HepG2 (cell line): ENCODE measurements at regions not wholly inside any gene's neighbourhood (a gene's known extent, or its start where the extent isn't known, plus 50 kb on each side); places are given as distances from the start of the nearest gene placed in this dataset.

Experiments
- ATAC-seq: fragments of 200-7000 bp; cut with Tn5 transposase; 3 replicates; pipeline ENCODE4 v1.9.1; 2020; ENCODE audit warnings: mild to moderate bottlenecking, moderate library complexity
- BruUV-seq: library from RNA; stranded (reverse); fragments of 400-500 nt; replicated peaks from 2 replicates; lab custom pipeline; 2021; lab: Mats Ljungman, UMichigan
- CTCF ChIA-PET: fragments of 300-600 bp; formaldehyde crosslinking; extraction: SDS; loops from one replicate; lab custom pipeline; 2021; ENCODE audit warnings: low total read pairs, inconsistent platforms, low intra/inter-chr PET ratio; lab: Yijun Ruan, JAX
- POLR2A ChIA-PET: fragments of 350-600 bp; sonication (Branson Sonifier 250); formaldehyde crosslinking; loops from one replicate; lab custom pipeline; 2020; ENCODE audit warnings: antibody characterized with exemption, inconsistent platforms; lab: Yijun Ruan, JAX
- DNase-seq: peaks from one replicate; pipeline ENCODE4 v3.0.0-alpha.2; 2015; ENCODE audit warnings: low spot score
- FAIRE-seq: peaks from 3 replicates; lab custom pipeline; 2011; peaks lifted over from hg19 to GRCh38; lab: Jason Lieb, UNC
- H2AFZ ChIP-seq: one replicate; pipeline ENCODE4 v1.6.1; 2011; ENCODE audit warnings: low read length, inconsistent platforms
- H3K27ac ChIP-seq: fragments of 300-600 bp; 3 replicates; pipeline ENCODE4 v1.8.0; 2011; ENCODE audit warnings: mixed run types, mild to moderate bottlenecking, mixed read lengths, low read length, inconsistent platforms; ENCODE audit not compliant: insufficient read depth; ENCODE audit errors: extremely low read length
- H3K27me3 ChIP-seq, 2 experiments: fragments of 200-600 bp in 1 of 2; 2 replicates in 1 of 2; 3 replicates in 1 of 2; pipeline versions ENCODE4 v1.6.0 to v1.8.0; 2011; ENCODE audit warnings: low read length in 2 of 2, mild to moderate bottlenecking in 2 of 2, moderate library complexity in 2 of 2, inconsistent platforms in 1 of 2; ENCODE audit not compliant: insufficient read depth in 2 of 2, control insufficient read depth in 1 of 2
- H3K36me3 ChIP-seq, 2 experiments: fragments of 200-600 bp in 1 of 2; replicated peaks in 1 of 2; 2 replicates in 1 of 2; 3 replicates in 1 of 2; pipeline versions ENCODE4 v1.5.1 to v1.8.0; 2011; ENCODE audit warnings: low read length in 2 of 2, inconsistent platforms in 1 of 2; ENCODE audit not compliant: insufficient read depth in 2 of 2, control insufficient read depth in 1 of 2
- H3K4me1 ChIP-seq: 2 replicates; pipeline ENCODE4 v1.5.1; 2012; ENCODE audit warnings: low read length, inconsistent platforms; ENCODE audit not compliant: insufficient read depth
- H3K4me2 ChIP-seq: 2 replicates; pipeline ENCODE4 v1.6.0; 2011; ENCODE audit warnings: low read depth, low read length, inconsistent platforms
- H3K4me3 ChIP-seq, 3 experiments: fragments of 200-600 bp in 1 of 3; sonication (generic), shearing (Covaris generic) in 1 of 3; replicated peaks in 1 of 3; 2 replicates each; pipeline ENCODE4 v1.5.1; 2011 to 2016; ENCODE audit warnings: low read length in 3 of 3, inconsistent platforms in 2 of 3, low read depth in 2 of 3, mild to moderate bottlenecking in 2 of 3, control low read depth in 1 of 3, mixed read lengths in 1 of 3; ENCODE audit not compliant: insufficient read depth in 1 of 3
- H3K79me2 ChIP-seq: one replicate; pipeline ENCODE4 v1.6.1; 2011; ENCODE audit warnings: low read length, inconsistent platforms; ENCODE audit not compliant: insufficient read depth
- H3K9ac ChIP-seq: 2 replicates; pipeline ENCODE4 v1.6.0; 2011; ENCODE audit warnings: mild to moderate bottlenecking, low read depth, low read length, inconsistent platforms; ENCODE audit not compliant: insufficient read depth
- H3K9me3 ChIP-seq: 2 replicates; pipeline ENCODE4 v1.5.1; 2012; ENCODE audit warnings: mild to moderate bottlenecking, low read length
- H4K20me1 ChIP-seq: 2 replicates; pipeline ENCODE4 v1.6.0; 2011; ENCODE audit warnings: inconsistent platforms, mild to moderate bottlenecking, low read length, moderate library complexity; ENCODE audit not compliant: insufficient read depth
- BRCA1 ChIP-seq: sonication (generic); formaldehyde crosslinking; IDR thresholded peaks from 2 replicates; pipeline ENCODE4 v1.4.0; 2020; ENCODE audit warnings: missing genetic modification reagents
- CENPT ChIP-seq: sonication (generic); formaldehyde crosslinking; IDR thresholded peaks from 2 replicates; pipeline ENCODE4 v1.8.0; 2022; ENCODE audit warnings: low read depth, mild to moderate bottlenecking, moderate library complexity, missing genetic modification reagents
- GFI1 ChIP-seq: sonication (generic); formaldehyde crosslinking; IDR thresholded peaks from 2 replicates; pipeline ENCODE4 v1.5.0; 2020; ENCODE audit warnings: missing genetic modification reagents, mild to moderate bottlenecking, borderline replicate concordance
- MAF1 ChIP-seq: sonication (generic); formaldehyde crosslinking; IDR thresholded peaks from 2 replicates; pipeline ENCODE4 v1.5.0; 2020; ENCODE audit warnings: missing genetic modification reagents, borderline replicate concordance
- MLLT10 ChIP-seq: sonication (generic); formaldehyde crosslinking; IDR thresholded peaks from 2 replicates; pipeline ENCODE4 v1.4.0; 2020; ENCODE audit warnings: missing genetic modification reagents
- ZBTB37 ChIP-seq: sonication (generic); formaldehyde crosslinking; IDR thresholded peaks from 2 replicates; pipeline ENCODE4 v1.4.0; 2020; ENCODE audit warnings: mild to moderate bottlenecking, missing genetic modification reagents
- ZNF746 ChIP-seq: sonication (generic); formaldehyde crosslinking; IDR thresholded peaks from 2 replicates; pipeline ENCODE4 v1.8.0; 2022; ENCODE audit warnings: mild to moderate bottlenecking, missing genetic modification reagents
- ZNF790 ChIP-seq: sonication (generic); formaldehyde crosslinking; IDR thresholded peaks from 2 replicates; pipeline ENCODE4 v1.8.0; 2022; ENCODE audit warnings: missing genetic modification reagents, mild to moderate bottlenecking, borderline replicate concordance
- WGBS: methylation state at CpG from one replicate; pipeline ENCODE4 v1.1.6; 2017; ENCODE audit warnings: low lambda C conversion rate; 5-methylcytosine and 5-hydroxymethylcytosine counted together
- in situ Hi-C: cut with HindIII; loops from 2 replicates; pipeline ENCODE4 v1.10.0; 2017; ENCODE audit warnings: low pct_unique_long_range_greater_than_20kb; ENCODE audit not compliant: extremely low pct_ligation_motif_present
- intact Hi-C: fragments of 100-400 bp; cut with micrococcal nuclease; formaldehyde crosslinking; loops from one replicate; pipeline ENCODE4 v1.10.0; 2022; ENCODE audit not compliant: unreplicated experiment

- TF ChIP-seq MAF1 (CRISPR knock-in tag), result no peak
- no peak for TF ChIP-seq ZNF790 (CRISPR knock-in tag)
- no peak for TF ChIP-seq CENPT (CRISPR knock-in tag)
Measured at GRCh38 chr2:108074946-108075345, 88.6 kb downstream of the SLC5A7 start (continued).

GRCh38 chr2:108076527-108076926 lies 90.2 kb downstream of the SLC5A7 start:
- ATAC-seq (no peak), DNase-seq (no peak), FAIRE-seq (no peak)
- Histone ChIP-seq H3K9ac (no peak overlapping the region), H3K79me2 (no peaks in the 10 kb centered on the region), H3K36me3 (no peaks in the 10 kb centered on the region), H3K27me3 (no peaks in the 10 kb centered on the region; a peak in 1 of 5 replicates), H3K4me2 (no peak overlapping the region), H2AFZ (no peak overlapping the region), H3K4me3 (no peak overlapping the region), H3K9me3 (no peaks in the 10 kb centered on the region), H4K20me1 (no peaks in the 10 kb centered on the region), H3K4me1 (no peaks in the 10 kb centered on the region), H3K27ac (no peak overlapping the region)
- TF ChIP-seq MLLT10 (CRISPR knock-in tag) (no peak), BRCA1 (CRISPR knock-in tag) (no peak), ZBTB37 (CRISPR knock-in tag) (no peak), ZNF746 (CRISPR knock-in tag) (no peak), GFI1 (no peak)
- intact Hi-C loops, result no loop called here
- WGBS, result 19% methylated on average over 5 of the region's 5 CpGs
- ChIA-PET POLR2A (no interaction called here), CTCF (no interaction called here)
- in situ Hi-C loops, result no loop called here
- no TSS peak for BruUV-seq
